ENCODE measurements at regions not wholly inside any gene's neighbourhood (a gene's known extent, or its start where the extent isn't known, plus 50 kb on each side); places are given as distances from the start of the nearest gene placed in this dataset.
"Not testable (repeated sequence)": the region's sequence is repeated elsewhere in the genome, so short reads cannot be mapped to it uniquely, and the experiment has no call there.

DNA sequence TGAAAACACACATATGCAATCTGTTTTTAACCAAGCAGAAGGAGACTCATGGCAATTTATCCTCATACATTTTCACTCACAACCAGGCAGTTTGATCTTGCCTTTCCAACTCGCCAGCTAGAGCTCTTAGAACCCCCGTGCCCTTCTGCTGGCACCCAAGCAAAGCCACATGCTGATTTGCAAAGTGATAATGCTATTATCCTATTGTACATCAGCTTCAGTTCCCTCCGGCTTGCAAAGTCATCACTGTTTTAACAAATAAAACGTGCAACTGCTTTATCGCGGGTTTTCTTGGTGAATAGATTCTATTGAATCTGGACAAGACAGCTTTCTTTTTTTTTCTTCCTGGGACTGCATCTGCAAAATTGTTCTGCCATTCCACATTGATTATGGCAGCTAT, 314.6 kb downstream of the LNPK start:
- no peak overlapping the region for H2AFZ ChIP-seq (ENCODE audit: low read depth, low read length)
- peaks cover 6% of the 10 kb centered on the region for H3K4me1 ChIP-seq (ENCODE audit: insufficient read depth, low read length)
- H3K36me3 ChIP-seq (ENCODE audit: insufficient read depth, low read length): no peaks in the 10 kb centered on the region
- H3K9me3 ChIP-seq (ENCODE audit: low read length): no peaks in the 10 kb centered on the region
- H3K27me3 ChIP-seq (ENCODE audit: insufficient read depth, low read length): peaks cover 35% of the 10 kb centered on the region
- H3K4me3 ChIP-seq (ENCODE audit: low read length): no peak overlapping the region

DNA sequence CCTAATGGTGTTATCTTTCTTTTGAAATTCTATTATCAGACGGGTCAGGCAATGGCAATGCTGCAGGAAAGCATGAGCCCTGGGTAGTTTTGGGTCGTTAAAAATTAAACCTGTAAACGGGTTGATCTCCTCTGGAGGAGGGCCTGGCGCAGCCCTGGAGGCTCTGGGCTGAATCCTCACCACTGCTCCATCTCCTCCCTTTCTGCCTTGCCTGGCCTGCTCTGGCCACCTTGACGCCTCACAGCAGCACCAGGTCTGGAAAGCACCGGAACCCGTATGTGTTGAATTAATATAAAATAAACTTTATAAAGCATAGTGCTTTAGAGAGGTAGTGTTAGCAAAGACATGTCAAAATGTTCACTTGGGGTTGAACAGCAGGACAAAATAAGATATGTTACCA, 316.1 kb downstream of the LNPK start:
- Histone ChIP-seq H3K36me3 (ENCODE audit: insufficient read depth, low read length) (no peaks in the 10 kb centered on the region), H3K9me3 (ENCODE audit: low read length) (no peaks in the 10 kb centered on the region), H2AFZ (ENCODE audit: low read depth, low read length) (no peak overlapping the region), H3K27me3 (ENCODE audit: insufficient read depth, low read length) (peaks cover 33% of the 10 kb centered on the region), H3K4me1 (ENCODE audit: insufficient read depth, low read length) (peaks cover 6% of the 10 kb centered on the region), H3K4me3 (ENCODE audit: low read length) (no peak overlapping the region)

DNA sequence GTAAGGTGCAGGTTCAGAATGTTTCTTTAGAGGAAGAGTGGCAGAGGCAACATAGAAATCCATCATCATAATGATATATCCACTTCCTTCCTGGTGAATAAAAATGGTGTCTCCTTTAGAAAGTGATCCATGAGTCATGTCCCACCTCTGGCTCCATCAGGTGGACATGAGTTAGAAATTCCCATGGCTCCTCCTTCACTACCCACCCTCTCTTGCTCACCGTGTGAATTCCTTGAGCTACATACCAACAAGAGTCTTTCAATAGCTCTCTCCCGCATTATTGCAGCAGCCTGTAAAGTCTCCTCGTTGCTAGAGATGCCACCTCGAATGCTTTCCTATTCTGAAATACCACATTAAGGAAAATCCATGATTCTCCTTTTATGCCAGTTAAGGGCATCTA, 317.6 kb downstream of the LNPK start:
- peaks cover 6% of the 10 kb centered on the region for H3K4me1 ChIP-seq (ENCODE audit: insufficient read depth, low read length)

DNA sequence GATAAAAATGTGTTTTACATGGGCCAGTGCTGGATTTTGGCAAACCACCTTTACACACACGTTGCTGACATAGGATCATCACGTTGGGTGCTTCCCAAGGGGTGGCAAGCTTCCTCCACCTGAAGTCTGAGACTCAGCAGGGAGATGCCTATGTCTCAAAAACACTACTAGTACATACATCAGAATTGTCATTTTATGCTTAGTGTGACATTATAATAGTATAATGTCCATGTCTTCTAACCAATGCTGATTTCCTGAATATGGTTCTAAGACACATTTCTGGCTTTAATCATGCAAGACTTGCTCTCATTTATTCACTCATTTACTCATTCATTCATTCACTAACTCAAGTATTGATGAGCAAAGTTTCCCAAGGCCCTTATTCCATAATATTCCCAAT, 322.3 kb downstream of the LNPK start:
- H3K4me3 ChIP-seq (ENCODE audit: low read length): no peak overlapping the region
- H3K36me3 ChIP-seq (ENCODE audit: insufficient read depth, low read length): no peaks in the 10 kb centered on the region
- H3K27me3 ChIP-seq (ENCODE audit: insufficient read depth, low read length): peaks cover 7% of the 10 kb centered on the region
- H3K4me1 ChIP-seq (ENCODE audit: insufficient read depth, low read length): no peaks in the 10 kb centered on the region
- H2AFZ ChIP-seq (ENCODE audit: low read depth, low read length): no peak overlapping the region
- no peaks in the 10 kb centered on the region for H3K9me3 ChIP-seq (ENCODE audit: low read length)

More for the DNA sequence above, 317.6 kb downstream of the LNPK start:
- H3K36me3 ChIP-seq (ENCODE audit: insufficient read depth, low read length): no peaks in the 10 kb centered on the region
- H3K9me3 ChIP-seq (ENCODE audit: low read length): no peaks in the 10 kb centered on the region
- peaks cover 27% of the 10 kb centered on the region for H3K27me3 ChIP-seq (ENCODE audit: insufficient read depth, low read length)
- H2AFZ ChIP-seq (ENCODE audit: low read depth, low read length): no peak overlapping the region
- H3K4me3 ChIP-seq (ENCODE audit: low read length): no peak overlapping the region

DNA sequence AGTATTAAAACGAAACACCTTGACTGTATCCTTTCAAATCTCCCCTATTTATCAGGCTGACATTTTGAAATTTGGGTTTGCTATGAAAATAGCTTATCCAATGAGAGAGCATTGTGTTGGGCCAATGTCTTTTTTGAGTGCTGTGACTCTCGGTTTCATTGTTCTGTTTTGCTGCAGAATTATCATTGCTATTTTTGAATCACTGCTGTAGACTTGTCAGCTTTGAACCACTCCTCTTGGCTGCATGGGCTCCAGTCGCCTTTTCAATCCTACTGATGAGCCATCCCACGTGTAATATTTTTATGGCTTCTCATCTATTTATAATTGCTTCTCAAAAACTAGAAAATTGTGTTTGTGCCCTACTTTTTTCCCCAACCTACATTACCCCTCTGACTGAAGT, 322.8 kb downstream of the LNPK start:
- Histone ChIP-seq H3K4me3 (ENCODE audit: low read length) (no peak overlapping the region), H3K9me3 (ENCODE audit: low read length) (no peaks in the 10 kb centered on the region), H3K36me3 (ENCODE audit: insufficient read depth, low read length) (no peaks in the 10 kb centered on the region), H2AFZ (ENCODE audit: low read depth, low read length) (no peak overlapping the region), H3K27me3 (ENCODE audit: insufficient read depth, low read length) (peaks cover 2% of the 10 kb centered on the region), H3K4me1 (ENCODE audit: insufficient read depth, low read length) (no peaks in the 10 kb centered on the region)

DNA sequence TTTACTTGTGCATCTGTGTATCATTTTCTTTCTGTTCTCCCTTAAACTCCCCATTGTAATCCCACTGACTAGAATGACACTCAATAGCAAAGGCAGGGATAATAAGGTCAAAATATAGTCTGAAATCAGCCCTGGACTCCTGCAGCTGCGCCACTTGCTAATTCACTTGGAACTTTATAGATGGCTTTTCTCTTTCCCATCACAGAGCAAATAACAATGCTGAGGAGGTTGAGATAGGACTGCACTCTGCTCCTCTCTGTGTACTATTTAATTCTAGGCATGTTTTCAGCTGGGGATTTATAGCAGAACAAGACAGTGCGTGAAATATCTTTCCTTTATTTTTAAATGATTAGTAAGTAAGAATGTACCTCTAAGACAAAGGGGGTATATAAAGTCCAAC, 324.2 kb downstream of the LNPK start:
- no peaks in the 10 kb centered on the region for H3K4me1 ChIP-seq (ENCODE audit: insufficient read depth, low read length)
- H3K4me3 ChIP-seq (ENCODE audit: low read length): no peak overlapping the region
- H3K9me3 ChIP-seq (ENCODE audit: low read length): no peaks in the 10 kb centered on the region
- H2AFZ ChIP-seq (ENCODE audit: low read depth, low read length): no peak overlapping the region
- H3K36me3 ChIP-seq (ENCODE audit: insufficient read depth, low read length): no peaks in the 10 kb centered on the region
- H3K27me3 ChIP-seq (ENCODE audit: insufficient read depth, low read length): no peaks in the 10 kb centered on the region

DNA sequence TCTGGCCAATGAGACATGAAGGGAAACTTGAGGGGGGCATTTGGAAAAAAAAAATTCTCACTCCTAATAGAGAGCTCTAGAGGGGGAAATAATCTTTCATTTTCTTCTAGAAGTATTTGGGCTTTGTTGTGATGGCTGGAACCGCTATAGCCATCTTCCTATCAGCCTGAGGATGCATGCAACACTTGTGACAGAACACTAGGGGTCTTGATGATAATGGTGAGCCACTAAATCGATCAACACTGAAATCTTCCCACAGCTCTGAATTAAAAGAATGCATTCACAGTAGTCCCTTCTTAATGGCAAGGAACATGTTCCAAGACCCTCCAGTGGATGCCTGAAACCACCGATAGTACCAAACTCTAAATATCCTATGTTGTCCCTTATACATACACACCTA, 325.3 kb downstream of the LNPK start:
- no peaks in the 10 kb centered on the region for H3K36me3 ChIP-seq (ENCODE audit: insufficient read depth, low read length)
- H2AFZ ChIP-seq (ENCODE audit: low read depth, low read length): no peak overlapping the region
- no peaks in the 10 kb centered on the region for H3K27me3 ChIP-seq (ENCODE audit: insufficient read depth, low read length)
- H3K9me3 ChIP-seq (ENCODE audit: low read length): no peaks in the 10 kb centered on the region
- H3K4me1 ChIP-seq (ENCODE audit: insufficient read depth, low read length): no peaks in the 10 kb centered on the region
- H3K4me3 ChIP-seq (ENCODE audit: low read length): no peak overlapping the region

DNA sequence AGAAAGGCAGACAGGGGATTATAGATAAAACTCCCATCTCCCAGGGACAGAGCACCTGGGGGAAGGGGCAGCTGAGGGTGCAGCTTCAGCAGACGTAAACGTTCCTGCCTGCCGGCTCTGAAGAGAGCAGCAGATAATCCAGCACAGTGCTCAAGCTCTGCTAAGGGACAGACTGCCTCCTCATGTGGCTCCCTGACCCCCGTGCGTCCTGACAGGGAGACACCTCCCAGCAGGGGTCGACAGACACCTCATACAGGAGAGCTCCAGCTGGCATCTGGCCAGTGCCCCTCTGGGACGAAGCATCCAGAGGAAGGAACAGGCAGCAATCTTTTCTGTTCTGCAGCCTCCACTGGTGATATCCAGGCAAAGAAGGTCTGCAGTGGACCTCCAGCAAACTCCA, 333.3 kb downstream of the LNPK start:
- not testable (repeated sequence) for H3K4me3 ChIP-seq (ENCODE audit: low read length); H3K36me3 ChIP-seq (ENCODE audit: insufficient read depth, low read length); H3K27me3 ChIP-seq (ENCODE audit: insufficient read depth, low read length); H3K9me3 ChIP-seq (ENCODE audit: low read length); H2AFZ ChIP-seq (ENCODE audit: low read depth, low read length); H3K4me1 ChIP-seq (ENCODE audit: insufficient read depth, low read length)

DNA sequence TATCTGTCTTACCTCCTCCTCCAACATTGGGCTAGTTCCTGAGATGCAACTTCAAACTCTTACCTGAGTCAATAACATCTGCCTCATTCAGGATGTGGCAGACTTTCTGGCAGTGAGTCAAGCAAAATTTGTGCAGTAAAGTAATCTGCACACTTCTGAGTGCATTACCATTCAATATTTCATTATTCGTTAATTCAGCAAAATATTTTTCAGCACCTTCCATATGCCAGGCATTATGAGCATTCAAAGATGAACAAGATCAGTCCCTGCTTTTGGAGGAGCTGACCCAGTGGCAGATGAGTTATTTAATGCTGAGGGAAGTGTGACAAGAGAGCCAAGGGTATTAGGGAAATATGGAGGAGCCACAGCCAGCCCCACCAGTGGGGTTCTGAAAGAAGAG, 339.7 kb downstream of the LNPK start:
- H3K4me1 ChIP-seq (ENCODE audit: insufficient read depth, low read length): no peaks in the 10 kb centered on the region
- no peak overlapping the region for H2AFZ ChIP-seq (ENCODE audit: low read depth, low read length)
- peaks cover 3% of the 10 kb centered on the region for H3K27me3 ChIP-seq (ENCODE audit: insufficient read depth, low read length)

DNA sequence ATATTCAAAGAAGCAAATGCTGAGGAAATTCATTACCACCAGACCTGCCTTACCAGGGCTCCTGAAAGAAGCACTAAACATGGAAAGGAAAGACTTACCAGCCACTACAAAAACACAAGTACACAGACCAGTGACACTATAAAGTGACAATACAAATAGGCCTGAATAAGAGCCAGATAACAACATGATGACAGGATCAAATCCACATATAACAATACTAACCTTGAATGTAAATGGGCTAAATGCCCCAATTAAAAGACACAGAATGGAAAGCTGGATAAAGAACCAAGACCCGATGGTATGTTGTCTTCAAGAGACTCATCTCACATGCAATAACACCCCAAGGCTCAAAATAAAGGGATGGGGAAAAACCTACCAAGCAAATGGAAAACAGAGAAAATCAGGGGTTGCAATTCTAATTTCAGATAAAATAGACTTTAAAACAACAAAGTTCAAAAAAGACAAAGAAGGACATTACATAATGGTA, 353.4 kb downstream of the LNPK start:
- no peaks in the 10 kb centered on the region for H3K4me1 ChIP-seq (ENCODE audit: insufficient read depth, low read length)
- no peaks in the 10 kb centered on the region for H3K9me3 ChIP-seq (ENCODE audit: low read length)
- H3K27me3 ChIP-seq (ENCODE audit: insufficient read depth, low read length): no peaks in the 10 kb centered on the region
- no peak overlapping the region for H3K4me3 ChIP-seq (ENCODE audit: low read length)
- H2AFZ ChIP-seq (ENCODE audit: low read depth, low read length): no peak overlapping the region
- no peaks in the 10 kb centered on the region for H3K36me3 ChIP-seq (ENCODE audit: insufficient read depth, low read length)

More for the DNA sequence above, 339.7 kb downstream of the LNPK start:
- Histone ChIP-seq H3K4me3 (ENCODE audit: low read length) (no peak overlapping the region), H3K9me3 (ENCODE audit: low read length) (no peaks in the 10 kb centered on the region), H3K36me3 (ENCODE audit: insufficient read depth, low read length) (no peaks in the 10 kb centered on the region)

DNA sequence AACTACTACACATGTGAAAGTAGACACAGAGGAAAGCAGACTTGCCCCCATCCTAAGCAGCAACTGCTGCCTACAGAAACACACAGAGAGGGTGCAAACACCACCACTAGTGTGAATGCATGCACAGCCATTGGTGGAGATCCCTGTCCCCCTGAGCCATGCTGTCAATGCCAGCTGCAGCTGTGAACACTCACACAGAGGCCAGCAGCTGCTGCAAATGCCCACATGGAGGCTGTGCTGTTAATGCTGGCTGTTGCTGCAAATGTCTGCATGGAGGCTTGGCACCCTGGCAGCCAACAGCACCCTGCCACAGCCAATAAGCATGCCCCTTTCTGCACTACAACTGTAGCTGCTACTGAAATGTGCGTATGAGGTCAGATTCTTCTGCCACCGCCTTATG, 355.0 kb downstream of the LNPK start:
- H3K9me3 ChIP-seq (ENCODE audit: low read length): no peaks in the 10 kb centered on the region
- H2AFZ ChIP-seq (ENCODE audit: low read depth, low read length): no peak overlapping the region
- H3K36me3 ChIP-seq (ENCODE audit: insufficient read depth, low read length): no peaks in the 10 kb centered on the region
- no peak overlapping the region for H3K4me3 ChIP-seq (ENCODE audit: low read length)
- H3K4me1 ChIP-seq (ENCODE audit: insufficient read depth, low read length): no peaks in the 10 kb centered on the region
- no peaks in the 10 kb centered on the region for H3K27me3 ChIP-seq (ENCODE audit: insufficient read depth, low read length)

DNA sequence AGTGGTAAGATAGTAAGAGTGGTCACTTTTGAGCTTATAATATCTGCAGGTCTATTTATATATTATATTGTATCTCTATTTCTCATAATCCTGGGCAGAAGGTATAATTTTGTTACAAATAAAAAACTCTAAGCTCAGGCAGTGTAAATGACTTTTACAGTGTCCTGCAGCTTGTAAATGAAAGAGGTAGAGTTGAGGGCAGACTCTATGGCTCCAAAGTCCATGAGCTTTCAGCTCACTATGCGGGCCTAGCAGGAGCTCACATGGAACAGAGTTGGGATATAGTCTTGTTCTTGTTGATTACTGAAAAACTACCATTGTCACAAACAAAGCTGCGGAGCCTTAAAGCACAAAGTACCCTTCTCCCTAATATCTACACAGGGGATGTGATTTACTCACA, 361.4 kb downstream of the LNPK start:
- no peak overlapping the region for H2AFZ ChIP-seq (ENCODE audit: low read depth, low read length)
- H3K36me3 ChIP-seq (ENCODE audit: insufficient read depth, low read length): no peaks in the 10 kb centered on the region
- H3K4me3 ChIP-seq (ENCODE audit: low read length): no peak overlapping the region
- H3K9me3 ChIP-seq (ENCODE audit: low read length): no peaks in the 10 kb centered on the region
- H3K4me1 ChIP-seq (ENCODE audit: insufficient read depth, low read length): no peaks in the 10 kb centered on the region
- H3K27me3 ChIP-seq (ENCODE audit: insufficient read depth, low read length): no peaks in the 10 kb centered on the region

DNA sequence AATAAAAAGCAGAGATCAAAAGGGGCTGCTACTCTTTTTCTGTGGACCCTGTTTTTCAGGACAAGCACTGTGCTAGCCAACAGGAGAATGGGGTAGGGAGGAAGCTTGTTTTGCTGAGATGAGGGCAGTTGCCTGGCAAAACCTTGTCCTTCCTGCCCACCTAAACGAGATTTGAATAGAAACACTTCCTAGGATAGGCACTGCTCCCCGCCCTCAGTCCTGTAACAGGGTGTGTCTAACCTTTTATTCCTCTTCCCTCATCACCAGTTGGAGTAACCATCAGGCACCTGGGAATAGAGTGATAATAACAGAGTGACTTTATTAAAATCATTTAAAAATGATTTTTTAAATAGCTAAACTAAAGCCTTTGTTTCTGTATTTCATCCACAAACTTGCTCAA, 368.8 kb downstream of the LNPK start:
- H3K4me1 ChIP-seq (ENCODE audit: insufficient read depth, low read length): no peaks in the 10 kb centered on the region
- H3K4me3 ChIP-seq (ENCODE audit: low read length): no peak overlapping the region

DNA sequence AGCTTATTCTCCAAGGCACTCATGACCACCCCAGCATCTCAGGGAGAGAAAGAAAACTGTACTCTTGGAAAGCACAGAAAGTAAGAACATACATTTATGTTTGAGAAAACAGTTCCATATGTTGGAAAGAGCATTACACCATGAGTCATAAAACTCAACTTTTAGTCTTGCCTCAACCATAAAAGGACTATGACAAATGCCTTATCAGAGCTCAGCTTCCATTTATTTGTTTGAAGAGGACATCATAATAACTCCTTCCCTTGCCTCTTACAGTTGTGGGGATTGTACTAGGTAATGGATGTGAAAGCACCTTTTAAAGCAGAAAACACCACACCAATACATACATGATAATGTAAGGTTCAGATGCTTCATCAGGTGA, 370.8 kb downstream of the LNPK start:
- Histone ChIP-seq H3K36me3 (ENCODE audit: insufficient read depth, low read length) (no peaks in the 10 kb centered on the region), H3K4me3 (ENCODE audit: low read length) (no peak overlapping the region)

More for the DNA sequence above, 368.8 kb downstream of the LNPK start:
- Histone ChIP-seq H2AFZ (ENCODE audit: low read depth, low read length) (no peak overlapping the region), H3K36me3 (ENCODE audit: insufficient read depth, low read length) (no peaks in the 10 kb centered on the region), H3K9me3 (ENCODE audit: low read length) (no peaks in the 10 kb centered on the region), H3K27me3 (ENCODE audit: insufficient read depth, low read length) (no peaks in the 10 kb centered on the region)

More for the DNA sequence above, 370.8 kb downstream of the LNPK start:
- no peak overlapping the region for H2AFZ ChIP-seq (ENCODE audit: low read depth, low read length)
- H3K27me3 ChIP-seq (ENCODE audit: insufficient read depth, low read length): no peaks in the 10 kb centered on the region
- H3K4me1 ChIP-seq (ENCODE audit: insufficient read depth, low read length): no peaks in the 10 kb centered on the region
- H3K9me3 ChIP-seq (ENCODE audit: low read length): no peaks in the 10 kb centered on the region
